Stimulated activated CD4-positive, alpha-beta T cell treated with anti-CD3 and anti-CD28 coated beads, TNF-alpha, amount 100 ng/mL, for 4 hours (primary cell): ENCODE measurements at regions not wholly inside any gene's neighbourhood (a gene's known extent, or its start where the extent isn't known, plus 50 kb on each side); places are given as distances from the start of the nearest gene placed in this dataset.
"Not testable (repeated sequence)": the region's sequence is repeated elsewhere in the genome, so short reads cannot be mapped to it uniquely, and the experiment has no call there.

Experiments used
- DNase-seq, 3 experiments: peaks; one replicate each; pipeline ENCODE4 v3.0.0-alpha.2; 2020; ENCODE audit warnings: low read depth in 3 of 3

DNA sequence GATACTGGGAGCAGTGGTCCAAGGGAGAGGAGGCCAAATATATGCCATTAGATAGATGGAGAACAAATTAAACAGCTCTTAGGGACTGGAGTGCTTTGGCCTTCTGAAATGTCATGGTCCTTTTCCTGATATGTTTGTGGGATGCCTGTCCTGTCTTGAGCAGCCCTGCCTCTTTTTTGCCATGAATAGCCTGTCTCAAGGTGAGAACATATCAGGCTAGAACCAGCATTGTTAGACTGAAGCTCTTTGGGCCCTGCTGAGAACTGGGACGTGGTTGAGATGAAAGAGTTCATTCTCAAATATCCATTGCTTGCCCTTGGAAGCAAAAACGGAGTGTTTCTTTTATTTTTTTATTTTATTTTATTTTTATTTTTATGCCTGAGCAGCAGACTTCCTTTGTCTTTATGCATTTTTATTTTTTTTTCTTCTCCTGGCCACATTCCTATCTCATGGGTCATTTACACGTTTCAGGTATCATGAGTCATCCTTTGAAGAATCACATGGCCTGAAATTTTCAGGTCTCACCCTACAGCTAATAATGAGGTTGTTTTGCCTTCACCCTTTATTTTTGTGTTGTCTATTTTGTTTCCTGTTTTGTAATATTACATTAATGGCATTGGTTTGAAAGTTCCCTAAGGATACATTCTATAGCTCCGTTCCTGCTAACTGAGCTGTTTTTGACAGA is 371.4 kb downstream of the PSAT1 start:
- DNase-seq: no peak

GRCh38 chr9:78669591-78669990 is 372.7 kb downstream of the PSAT1 start:
- no peak for DNase-seq

DNA sequence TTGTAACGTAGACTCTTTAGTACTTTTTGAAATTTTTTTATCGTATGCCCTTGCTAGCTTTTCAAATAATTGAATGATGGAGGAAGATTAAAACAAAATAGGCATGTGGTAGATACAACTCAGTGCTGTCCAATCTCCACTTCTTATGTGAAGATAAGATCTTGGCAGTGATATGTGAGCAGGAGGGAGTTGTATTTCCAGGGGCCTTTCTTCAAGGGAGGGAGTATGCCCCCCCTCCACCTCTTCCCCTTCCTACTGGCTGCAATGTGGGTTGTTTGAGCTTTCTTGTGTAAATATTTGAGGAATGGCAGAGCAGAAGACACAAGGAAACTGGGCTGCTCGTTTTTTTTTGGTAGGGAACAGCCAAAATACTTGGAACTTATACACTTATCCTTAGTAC is 374.9 kb downstream of the PSAT1 start:
- no peak for DNase-seq

DNA sequence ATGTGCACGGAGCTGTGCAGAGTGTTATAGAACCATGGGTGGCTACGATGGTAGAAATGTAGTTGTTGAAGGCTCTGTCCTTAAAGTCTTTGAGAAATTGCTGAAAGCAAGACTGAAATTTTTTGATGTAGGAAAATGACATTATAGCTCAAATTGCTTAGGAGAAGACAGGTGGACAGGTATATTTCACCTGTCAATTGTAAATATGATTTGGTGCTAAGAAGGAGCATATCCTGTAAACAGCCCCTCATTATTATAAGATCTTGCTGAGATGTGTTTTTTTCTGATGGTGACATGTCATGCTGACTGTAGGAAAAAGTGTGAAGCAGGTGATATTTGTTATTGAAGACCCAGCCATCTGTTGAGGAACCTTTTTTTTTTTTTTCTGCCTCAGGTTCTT is 377.9 kb downstream of the PSAT1 start:
- DNase-seq: no peak

DNA sequence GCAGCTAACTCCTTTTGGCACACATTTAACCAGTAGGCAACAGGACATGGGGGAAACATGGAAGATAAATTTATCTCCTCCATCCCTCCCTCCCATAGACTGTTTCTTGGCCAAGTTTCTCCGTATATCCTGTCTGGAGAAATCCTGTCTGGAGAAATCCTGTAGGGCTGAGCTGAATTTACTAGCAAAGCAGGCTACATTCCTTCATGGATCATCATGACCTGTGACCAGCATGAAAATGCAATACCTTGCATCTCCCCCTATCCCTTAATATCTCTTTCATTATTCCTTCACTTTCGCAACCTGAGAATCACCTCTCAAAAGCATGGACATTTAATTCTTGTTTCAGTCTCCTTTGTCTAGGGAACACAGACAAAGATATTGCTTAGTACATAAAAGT is 379.1 kb downstream of the PSAT1 start:
- DNase-seq: no peak

- no peak for DNase-seq
Measured at GRCh38 chr9:78676623-78677022, 379.7 kb downstream of the PSAT1 start.

DNA sequence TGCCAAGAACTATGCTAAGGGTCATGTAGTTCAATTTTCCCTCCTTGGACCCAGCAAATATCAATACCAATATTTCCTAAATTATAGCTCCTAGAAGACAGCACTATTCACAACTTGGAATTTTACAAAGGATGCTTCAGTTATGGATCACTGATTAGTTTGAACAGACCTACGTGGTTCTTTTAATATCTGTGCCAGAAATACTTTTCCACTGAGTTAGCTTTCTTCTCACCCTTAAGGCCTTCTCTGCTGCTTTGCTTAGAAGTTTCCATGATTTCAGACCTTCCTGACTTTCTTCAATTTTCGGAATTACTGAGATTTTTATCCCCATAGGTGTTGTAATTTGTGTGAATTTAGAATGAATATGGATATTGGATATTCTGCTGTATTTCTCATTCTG is 380.4 kb downstream of the PSAT1 start:
- DNase-seq: no peak

DNA sequence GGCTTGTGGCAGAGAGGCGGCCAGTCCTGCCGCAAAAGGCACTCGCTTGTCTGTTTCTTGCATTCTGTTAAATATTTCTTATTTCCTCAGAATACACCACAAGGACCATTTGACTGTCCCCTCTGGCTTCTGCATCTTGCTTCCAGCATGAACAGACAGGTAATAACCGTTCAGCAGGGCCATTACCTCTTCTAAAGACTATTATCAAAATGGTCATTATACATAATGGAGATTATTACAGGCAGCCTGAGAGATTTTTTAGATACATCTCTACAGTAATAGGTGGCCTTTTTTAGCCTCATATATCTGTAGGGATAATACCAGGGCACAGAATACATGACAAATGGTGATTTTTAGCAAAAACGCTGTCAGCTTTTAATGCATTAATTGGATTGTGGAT is 382.0 kb downstream of the PSAT1 start:
- no peak for DNase-seq

- DNase-seq: no peak
Measured at GRCh38 chr9:78680196-78680595, 383.3 kb downstream of the PSAT1 start.

DNA sequence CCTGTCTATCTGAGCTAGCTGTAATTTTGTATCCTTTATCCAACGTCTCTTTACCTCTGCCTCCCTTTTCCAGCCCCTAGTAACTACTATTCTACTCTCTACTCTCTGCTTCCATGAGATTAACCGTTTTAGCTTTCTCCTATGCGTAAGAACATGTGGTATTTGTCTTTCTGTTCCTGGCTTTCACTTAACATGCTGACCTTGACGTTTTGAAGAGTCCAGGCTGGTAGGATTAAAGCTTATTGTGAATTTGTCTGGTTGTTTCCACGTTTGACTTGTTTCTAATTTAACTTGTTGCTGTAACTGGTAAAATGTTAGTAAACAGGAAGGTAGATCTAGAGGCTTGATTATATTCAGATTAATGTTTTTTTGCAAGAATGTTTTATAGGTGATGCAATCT is 385.3 kb downstream of the PSAT1 start:
- no peak for DNase-seq

GRCh38 chr9:78685471-78685870 is 388.5 kb downstream of the PSAT1 start:
- no peak for DNase-seq

GRCh38 chr9:78688796-78689195 is 391.9 kb downstream of the PSAT1 start:
- no peak for DNase-seq

- DNase-seq: no peak
Measured at GRCh38 chr9:78691542-78691941, 394.6 kb downstream of the PSAT1 start.

DNA sequence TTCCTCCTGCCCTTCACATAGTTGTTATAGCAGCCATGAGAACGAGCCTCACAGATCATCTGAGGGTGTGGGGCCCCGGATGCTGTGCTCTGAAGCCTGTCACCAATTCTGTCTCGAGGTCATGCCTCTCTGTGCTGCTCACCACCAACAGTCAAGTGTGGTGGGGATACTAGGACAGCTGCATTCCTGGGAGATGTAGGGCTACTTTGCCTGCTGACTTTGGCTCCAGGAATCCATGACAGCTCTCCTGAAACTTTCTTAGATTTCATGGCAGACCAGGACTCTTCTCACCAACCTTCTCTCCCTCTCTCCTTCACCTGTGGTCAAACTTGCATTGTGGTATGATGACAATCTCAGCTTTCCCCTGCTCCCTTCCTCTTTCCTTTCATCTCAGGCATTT is 395.9 kb downstream of the PSAT1 start:
- DNase-seq: no peak

DNA sequence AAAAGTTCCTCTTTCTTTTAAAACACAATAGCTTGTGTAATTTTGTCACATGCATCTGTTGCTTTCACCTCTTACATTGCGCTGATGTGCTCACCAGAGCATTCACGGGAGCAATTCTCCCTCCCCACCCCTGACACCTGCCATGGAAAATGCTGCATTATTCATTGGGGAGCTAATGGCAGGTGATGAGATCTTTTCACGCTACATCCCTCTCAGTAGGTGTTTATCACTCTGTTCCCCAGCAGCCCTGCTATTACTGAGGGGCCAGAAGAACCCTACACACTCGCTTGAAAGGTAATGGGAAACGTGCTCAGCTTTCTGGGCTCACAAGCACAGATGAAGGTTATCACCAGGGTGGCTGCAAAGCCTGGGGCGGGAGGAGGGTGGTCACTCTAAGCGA is 398.0 kb downstream of the PSAT1 start:
- no peak for DNase-seq

GRCh38 chr9:78695519-78695918 is 398.6 kb downstream of the PSAT1 start:
- DNase-seq: no peak

DNA sequence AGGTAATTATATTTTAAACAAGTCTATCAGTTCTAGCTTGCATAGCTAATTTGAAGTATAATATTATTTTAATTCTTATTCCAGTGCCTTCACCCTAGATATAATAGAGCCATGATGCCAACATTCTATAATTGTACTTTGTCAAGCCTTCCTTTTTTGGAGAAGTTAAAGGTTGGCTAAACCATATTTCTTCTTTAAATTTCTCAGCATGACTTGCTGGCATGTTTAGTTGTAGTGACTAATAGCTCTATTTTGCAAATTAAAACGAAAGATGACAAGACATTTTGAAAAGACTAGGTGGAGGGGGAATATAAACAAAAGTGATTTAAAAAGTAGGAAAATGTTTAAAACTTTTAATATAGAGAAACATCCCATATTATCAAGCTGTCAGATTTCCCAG is 400.7 kb downstream of the PSAT1 start:
- DNase-seq: no peak

DNA sequence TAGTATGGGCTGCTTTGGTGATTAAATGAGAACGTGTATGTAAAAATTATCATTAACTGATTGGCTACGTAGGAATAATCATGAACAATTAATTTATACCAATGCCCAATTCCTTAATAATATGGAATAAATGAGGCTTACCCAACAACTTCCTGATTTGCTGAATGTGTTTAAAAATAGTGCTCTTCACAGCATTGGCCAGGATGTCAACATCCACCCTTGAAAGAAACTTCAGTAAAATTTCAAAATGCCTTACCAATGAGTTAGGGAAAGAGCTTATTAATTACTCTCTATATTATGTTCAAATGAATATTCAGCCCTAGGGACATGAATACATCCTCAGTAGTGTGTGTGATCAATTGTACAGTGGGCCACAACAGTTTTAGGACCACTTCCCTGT is 401.4 kb downstream of the PSAT1 start:
- no peak for DNase-seq

GRCh38 chr9:78699217-78699616 is 402.3 kb downstream of the PSAT1 start:
- not testable (repeated sequence) for DNase-seq

- DNase-seq: not testable (repeated sequence)
Measured at GRCh38 chr9:78704153-78704552, 407.2 kb downstream of the PSAT1 start.

GRCh38 chr9:78707080-78707479 is 410.2 kb downstream of the PSAT1 start:
- no peak for DNase-seq

DNA sequence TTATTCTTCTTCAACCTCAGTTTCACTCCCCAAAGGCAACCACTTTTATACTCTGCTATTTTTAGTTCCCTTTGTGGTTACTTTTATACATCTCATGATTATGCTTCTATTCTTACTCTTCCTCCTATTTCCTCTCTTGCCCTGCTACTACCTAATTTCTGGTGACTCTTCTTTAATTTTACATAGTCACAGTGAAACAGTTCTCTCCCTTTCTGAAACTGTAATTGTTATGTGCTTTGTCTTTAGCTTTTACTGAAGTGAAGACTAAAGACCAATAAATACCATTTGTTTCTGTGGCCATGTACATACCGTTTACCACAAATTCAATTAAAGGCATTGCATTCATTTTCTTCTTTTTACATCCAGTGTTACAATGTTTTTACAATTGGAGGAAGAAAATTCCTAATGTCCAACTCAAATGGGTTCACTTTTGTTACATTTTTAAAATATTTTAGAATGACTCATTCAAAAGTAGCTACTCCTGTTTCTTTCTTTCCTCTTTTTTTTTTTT is 410.6 kb downstream of the PSAT1 start:
- DNase-seq: no peak

GRCh38 chr9:78712903-78713613 is 416.1 kb downstream of the PSAT1 start:
- DNase-seq: no peak
